KBM-7 (cell line): ENCODE measurements at regions not wholly inside any gene's neighbourhood (a gene's known extent, or its start where the extent isn't known, plus 50 kb on each side); places are given as distances from the start of the nearest gene placed in this dataset.
A peak's percentile ranks its signal among the peaks of the same experiment; 100 is the strongest.

Experiments used
- DNase-seq: peaks from one replicate; pipeline ENCODE4 v3.0.0-alpha.2; 2015
- in situ Hi-C: fragments of 300-500 bp; cut with MboI; formaldehyde crosslinking; loops from 2 replicates; pipeline ENCODE4 v1.14.3; 2020; ENCODE audit warnings: low sequenced_read_pairs, low pct_unique_long_range_greater_than_20kb, mixed read lengths

GRCh38 chr12:4117386-4118016 is 156.1 kb upstream of the CCND2 start:
- DNase-seq, result no peak
- in situ Hi-C loops, result no loop called here

DNA sequence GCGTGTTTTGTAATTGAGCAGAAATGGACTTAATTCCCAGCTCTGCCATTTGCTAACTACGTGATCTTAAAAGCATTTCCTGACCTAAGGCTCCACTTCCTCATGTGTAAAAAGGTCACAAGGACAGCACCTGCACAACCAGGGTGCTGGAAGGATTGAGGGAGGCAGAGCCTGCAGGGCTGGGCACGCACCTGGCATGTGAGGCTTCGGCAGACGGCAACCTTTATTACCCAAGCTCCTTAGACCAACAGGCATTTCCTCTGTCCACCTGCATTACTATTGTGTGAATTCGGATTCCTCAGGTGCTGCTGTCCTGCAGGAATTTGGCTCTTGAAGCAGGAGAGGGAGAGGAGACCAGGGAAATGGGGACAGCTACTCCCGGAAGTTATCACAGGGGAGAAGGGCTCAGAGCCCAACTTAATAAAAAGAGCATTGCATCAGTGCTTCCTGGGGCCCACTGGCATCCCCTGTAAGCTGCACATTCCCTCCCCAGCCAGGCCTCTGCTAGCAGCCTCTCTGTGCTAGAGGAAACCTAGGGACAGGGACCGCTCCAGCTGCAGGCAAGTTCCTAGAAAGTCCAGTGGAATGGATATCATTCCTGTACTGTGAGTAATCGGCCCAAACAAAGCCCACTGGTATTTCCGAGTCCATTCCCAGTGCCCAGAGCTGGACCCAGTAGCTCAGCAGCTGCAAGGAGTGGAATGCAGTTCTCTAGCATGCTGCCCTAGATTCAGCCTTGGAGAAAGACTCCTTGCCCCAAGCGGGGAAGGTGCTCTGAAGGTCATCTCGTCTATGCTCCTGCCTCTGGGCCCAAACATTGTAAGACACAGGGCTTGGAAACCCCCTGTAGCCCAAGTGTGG is 157.1 kb upstream of the CCND2 start:
- no peak for DNase-seq
- in situ Hi-C loops, result no loop called here

DNA sequence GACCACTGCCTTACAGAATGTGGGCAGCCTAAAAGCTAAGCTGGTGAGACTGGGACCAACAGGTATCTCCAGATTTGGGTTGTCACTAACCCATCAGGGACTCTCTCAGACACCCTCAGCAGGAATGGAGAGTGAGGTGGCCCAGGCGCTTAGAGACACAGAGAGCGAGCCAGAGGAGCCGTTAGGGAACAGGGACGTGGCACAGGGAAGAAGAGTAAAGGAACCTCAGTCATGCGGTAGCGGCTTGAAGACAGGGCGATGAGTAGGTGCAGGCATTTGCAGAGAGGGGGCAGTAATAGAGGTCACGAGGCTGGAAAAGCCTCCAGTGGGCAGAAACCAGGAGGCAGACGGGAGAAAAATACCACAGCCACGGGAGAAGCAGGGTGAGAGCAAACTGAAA is 158.0 kb upstream of the CCND2 start:
- in situ Hi-C loops, result no loop called here
- DNase-seq, result no peak

GRCh38 chr12:4114986-4115385 is 158.6 kb upstream of the CCND2 start:
- in situ Hi-C loops, result no loop called here
- no peak for DNase-seq

GRCh38 chr12:4112734-4113325 is 160.7 kb upstream of the CCND2 start:
- in situ Hi-C loops, result no loop called here
- no peak for DNase-seq

DNA sequence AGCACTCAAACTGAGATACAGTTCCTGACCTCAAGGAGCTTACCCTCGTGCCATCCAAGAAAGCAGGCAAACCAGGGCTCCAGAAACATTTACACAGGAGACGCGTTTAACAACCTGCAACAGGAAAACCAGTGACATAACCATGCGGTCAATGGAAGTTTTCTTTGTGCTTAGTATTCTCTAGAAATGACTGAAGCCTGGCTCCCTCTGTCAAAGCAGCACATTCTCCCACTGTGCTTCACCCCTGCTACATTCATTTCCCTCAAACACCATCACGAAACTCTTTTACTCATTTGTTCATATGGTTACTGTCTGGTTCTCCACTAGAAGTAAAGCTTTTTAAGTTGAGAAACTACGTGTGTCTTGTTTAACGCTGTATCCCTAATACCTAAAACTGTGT is 161.3 kb upstream of the CCND2 start:
- DNase-seq, result no peak
- in situ Hi-C loops, result no loop called here

DNA sequence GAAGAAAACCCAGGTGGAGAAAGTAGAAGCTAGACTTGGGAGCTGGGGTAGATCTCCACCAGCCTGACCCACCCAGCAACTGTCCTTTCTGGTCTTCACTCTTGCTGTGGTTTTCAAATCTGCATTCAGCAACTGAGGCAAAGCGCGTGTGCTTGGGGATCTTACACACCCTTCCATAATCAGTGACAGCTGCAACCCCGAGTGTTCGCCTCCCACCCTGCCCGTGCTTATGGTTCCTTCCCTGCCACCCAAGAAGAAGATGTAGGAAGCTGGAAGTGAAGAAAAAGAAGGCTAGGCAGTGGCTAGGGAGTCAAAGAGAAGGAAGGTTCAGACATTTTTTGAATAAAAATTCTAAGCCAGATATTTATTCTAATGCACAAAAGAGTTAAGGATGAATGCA is 162.6 kb upstream of the CCND2 start:
- DNase-seq, result no peak
- in situ Hi-C loops, result no loop called here

DNA sequence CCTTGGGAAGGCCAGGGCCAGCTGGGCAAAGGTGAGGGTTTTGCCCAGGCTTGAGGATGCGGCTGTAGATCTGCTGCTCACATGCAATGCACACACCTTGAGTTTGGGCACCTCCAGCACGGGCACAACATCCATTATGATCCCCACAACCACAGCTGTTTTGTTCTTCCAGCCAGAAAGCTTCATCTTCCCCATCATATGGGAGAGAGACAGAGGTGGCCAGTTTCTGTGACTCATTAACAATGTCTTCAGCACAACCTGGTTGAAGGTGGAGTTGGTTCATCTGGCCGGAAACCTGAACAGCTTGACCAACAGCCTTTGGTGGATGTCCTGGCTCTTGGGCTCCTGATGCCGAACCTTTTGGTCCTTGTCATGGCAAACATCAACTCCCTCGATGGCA is 163.7 kb upstream of the CCND2 start:
- no peak for DNase-seq
- in situ Hi-C loops, result no loop called here

- no peak for DNase-seq
- in situ Hi-C loops, result no loop called here
Observed at GRCh38 chr12:4108803-4109345, 164.7 kb upstream of the CCND2 start.

- in situ Hi-C loops, result no loop called here
- no peak for DNase-seq
Observed at GRCh38 chr12:4107911-4108697, 165.5 kb upstream of the CCND2 start.

DNA sequence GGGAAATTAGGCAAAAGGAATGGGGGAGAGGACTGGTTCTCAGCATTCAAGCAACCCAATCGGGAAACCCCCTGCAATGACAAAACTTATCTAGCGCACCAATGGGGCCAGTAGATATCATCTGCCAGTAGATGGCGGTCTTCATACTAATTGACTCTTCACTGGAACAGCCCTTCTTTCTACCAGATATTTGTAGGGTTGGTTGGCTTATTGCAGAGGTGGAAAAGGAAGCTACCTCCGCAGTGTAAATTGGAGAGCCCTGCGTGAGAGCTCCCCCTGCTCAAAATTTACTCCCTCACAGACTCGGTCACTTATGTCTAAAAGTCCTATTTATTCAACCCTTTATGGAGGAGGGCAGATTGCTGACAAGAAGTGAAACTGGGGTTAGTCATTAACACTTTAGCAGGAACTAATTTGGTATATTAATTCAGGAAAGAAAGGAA is 166.1 kb upstream of the CCND2 start:
- in situ Hi-C loops, result no loop called here
- DNase-seq, result peak; percentile 83

GRCh38 chr12:4106621-4107020 is 166.9 kb upstream of the CCND2 start:
- in situ Hi-C loops, result no loop called here

DNA sequence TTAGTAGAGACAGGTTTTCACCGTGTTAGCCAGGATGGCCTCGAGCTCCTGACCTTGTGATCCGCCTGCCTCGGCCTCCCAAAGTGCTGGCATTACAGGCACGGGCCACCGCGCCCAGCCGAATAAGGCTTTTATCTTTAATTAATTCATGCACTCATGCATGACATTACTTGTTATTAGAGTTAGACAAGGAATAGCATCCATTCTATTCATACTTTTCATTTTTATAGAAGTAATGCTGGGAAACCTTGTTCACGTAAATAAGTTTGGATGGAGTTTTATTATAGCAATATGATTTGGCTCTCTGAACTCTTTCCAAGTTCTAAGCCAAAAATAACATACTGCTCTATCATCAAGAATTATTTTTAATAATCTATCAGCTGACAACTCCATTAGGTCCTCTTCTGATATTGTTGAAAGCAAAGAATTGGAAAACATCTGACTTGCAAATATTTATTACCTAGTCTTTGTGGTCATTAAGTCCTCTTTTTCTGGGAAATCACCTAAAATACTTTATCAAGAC is 168.8 kb upstream of the CCND2 start:
- in situ Hi-C loops, result no loop called here

More at GRCh38 chr12:4106621-4107020, 166.9 kb upstream of the CCND2 start:
- DNase-seq, result no peak

DNA sequence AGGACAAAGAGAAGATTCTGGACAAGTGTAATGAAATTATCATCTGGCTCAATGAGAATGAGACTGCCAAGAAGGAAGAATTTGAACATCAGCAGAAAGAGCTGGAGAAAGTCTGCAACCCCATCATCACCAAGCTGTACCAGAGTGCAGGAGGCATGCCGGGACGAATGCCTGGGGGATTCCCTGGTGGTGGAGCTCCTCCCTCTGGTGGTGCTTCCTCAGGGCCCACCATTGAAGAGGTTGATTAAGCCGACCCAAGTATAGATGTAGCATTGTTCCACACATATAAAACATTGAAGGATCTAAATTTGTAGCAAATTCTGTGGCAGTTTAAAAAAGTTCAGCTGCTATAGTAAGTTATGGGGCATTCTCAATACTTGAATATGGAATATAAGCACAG is 174.3 kb upstream of the CCND2 start:
- in situ Hi-C loops, result no loop called here
- DNase-seq, result no peak

More for the DNA sequence above, 168.8 kb upstream of the CCND2 start:
- no peak for DNase-seq

- DNase-seq, result peak; percentile 28
- in situ Hi-C loops, result no loop called here
Observed at GRCh38 chr12:4091016-4091743, 182.4 kb upstream of the CCND2 start.

DNA sequence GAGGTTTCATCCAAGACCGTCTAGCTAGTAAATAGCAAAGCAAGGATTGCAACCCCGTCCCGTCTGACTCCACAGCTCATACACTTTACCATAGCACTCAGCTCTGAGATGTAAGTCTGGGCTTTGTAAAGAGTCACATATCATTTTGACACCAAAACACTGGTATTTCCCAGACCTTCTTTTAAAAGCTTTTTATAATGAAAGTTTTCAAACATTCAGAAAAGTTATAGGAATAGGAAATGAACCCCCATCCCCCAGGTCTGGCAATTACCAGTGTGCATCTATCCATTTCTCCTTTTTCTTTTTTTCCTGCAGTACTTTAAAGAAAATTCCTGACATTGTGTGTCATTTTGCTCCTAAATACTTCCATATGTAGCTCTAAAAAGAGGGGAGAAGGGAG is 183.6 kb upstream of the CCND2 start:
- no peak for DNase-seq
- in situ Hi-C loops, result no loop called here

DNA sequence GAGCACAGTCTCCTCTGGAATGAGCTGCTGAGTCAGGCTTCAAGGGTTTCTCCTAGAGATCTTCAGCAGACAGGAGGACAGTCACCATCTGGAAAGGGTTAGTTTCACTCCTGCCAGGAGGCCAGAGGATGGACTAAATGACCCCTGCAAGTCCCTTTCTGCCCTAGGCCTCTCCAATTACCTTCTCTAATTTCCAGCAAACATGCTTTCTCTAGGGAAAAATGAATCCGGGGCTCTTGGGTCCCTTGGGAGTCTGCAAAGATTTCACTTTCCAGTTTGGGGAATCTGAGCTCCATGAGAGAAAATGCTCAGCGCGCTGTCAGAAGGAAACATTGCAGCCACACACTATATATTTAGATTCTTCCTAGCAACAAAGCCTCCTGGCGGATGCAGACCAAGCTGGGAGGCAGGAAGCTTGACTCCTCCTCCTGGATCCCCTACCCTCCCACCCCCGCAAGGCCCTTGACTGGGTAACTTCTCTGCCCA is 184.4 kb upstream of the CCND2 start:
- no peak for DNase-seq
- in situ Hi-C loops, result no loop called here

DNA sequence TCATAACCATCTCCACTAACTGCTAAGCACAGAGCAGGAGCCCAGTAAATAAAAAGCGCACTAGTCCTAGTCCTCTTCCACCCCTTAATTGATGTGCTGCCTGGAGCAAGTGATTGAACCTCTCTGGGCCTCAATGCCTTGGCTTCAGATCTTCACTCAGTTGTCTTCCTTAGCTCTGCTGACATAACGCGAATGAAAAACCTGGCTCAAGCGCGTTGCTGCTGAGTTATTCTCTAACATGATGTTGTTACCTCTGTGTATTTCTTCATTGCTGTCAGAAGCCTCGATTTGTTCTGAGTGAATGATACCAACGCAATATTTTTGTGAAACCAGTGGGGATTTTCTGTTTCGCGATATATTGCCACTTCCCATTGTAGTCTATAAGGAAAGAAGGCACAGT is 185.1 kb upstream of the CCND2 start:
- in situ Hi-C loops, result no loop called here
- no peak for DNase-seq
